HG03342 (cell line): ENCODE measurements at regions not wholly inside any gene's neighbourhood (a gene's known extent, or its start where the extent isn't known, plus 50 kb on each side); places are given as distances from the start of the nearest gene placed in this dataset.

Source experiments
- ATAC-seq: cut with Tn5 transposase; IDR thresholded peaks from one replicate; pipeline ENCODE4 v1.9.1; 2021; ENCODE audit warnings: mild to moderate bottlenecking, moderate library complexity; ENCODE audit not compliant: unreplicated experiment

GRCh38 chr6:126419901-126420300 is 80.0 kb downstream of the CENPW start:
- ATAC-seq, result no peak

GRCh38 chr6:126422912-126423311 is 83.0 kb downstream of the CENPW start:
- no peak for ATAC-seq

- no peak for ATAC-seq
These were observed 87.8 kb downstream of the CENPW start for GRCh38 chr6:126427713-126428112.

- no peak for ATAC-seq
These were observed 90.0 kb downstream of the CENPW start for GRCh38 chr6:126429866-126430265.

- no peak for ATAC-seq
These were observed 92.6 kb downstream of the CENPW start for GRCh38 chr6:126432564-126432963.

GRCh38 chr6:126433927-126434326 is 94.0 kb downstream of the CENPW start:
- ATAC-seq, result no peak

GRCh38 chr6:126437205-126437604 is 97.3 kb downstream of the CENPW start:
- no peak for ATAC-seq

- ATAC-seq, result no peak
These were observed 99.1 kb downstream of the CENPW start for GRCh38 chr6:126439040-126439439.

GRCh38 chr6:126440923-126441322 is 101.0 kb downstream of the CENPW start:
- peak; percentile 46 for ATAC-seq

- ATAC-seq, result no peak
These were observed 104.9 kb downstream of the CENPW start for GRCh38 chr6:126444659-126445273.

- ATAC-seq, result no peak
These were observed 106.3 kb downstream of the CENPW start for GRCh38 chr6:126446248-126446647.

GRCh38 chr6:126447367-126447766 is 107.5 kb downstream of the CENPW start:
- ATAC-seq, result no peak

- no peak for ATAC-seq
These were observed 121.1 kb downstream of the CENPW start for GRCh38 chr6:126461045-126461444.

GRCh38 chr6:126464245-126464644 is 124.3 kb downstream of the CENPW start:
- no peak for ATAC-seq

GRCh38 chr6:126475449-126475848 is 135.5 kb downstream of the CENPW start:
- ATAC-seq, result no peak

- ATAC-seq, result peak; percentile 59
These were observed 137.8 kb downstream of the CENPW start for GRCh38 chr6:126477678-126478077.

- ATAC-seq, result no peak
These were observed 140.4 kb downstream of the CENPW start for GRCh38 chr6:126480268-126480667.

GRCh38 chr6:126481319-126481718 is 141.4 kb downstream of the CENPW start:
- ATAC-seq, result no peak

- no peak for ATAC-seq
These were observed 164.9 kb downstream of the CENPW start for GRCh38 chr6:126504792-126505191.

- no peak for ATAC-seq
These were observed 173.3 kb downstream of the CENPW start for GRCh38 chr6:126513198-126513597.

GRCh38 chr6:126516411-126516810 is 176.5 kb downstream of the CENPW start:
- ATAC-seq, result no peak

- ATAC-seq, result no peak
These were observed 185.0 kb downstream of the CENPW start for GRCh38 chr6:126524811-126525326.

GRCh38 chr6:126526547-126526946 is 186.6 kb downstream of the CENPW start:
- ATAC-seq, result no peak
